Lower leg skin (tissue), 3 donors: ENCODE measurements at regions not wholly inside any gene's neighbourhood (a gene's known extent, or its start where the extent isn't known, plus 50 kb on each side); places are given as distances from the start of the nearest gene placed in this dataset.

ENCODE experiments used
- POLR2A ChIP-seq, 2 donors: fragments of 450-650 bp; IDR thresholded peaks; one replicate each; pipeline ENCODE4 v1.6.1; 2016 to 2017; ENCODE audit warnings: antibody characterized with exemption in 2 of 2, mild to moderate bottlenecking in 1 of 2, moderate library complexity in 1 of 2
- TF ChIP-seq, protein P1 (sequence below), 3 donors: fragments of 450-650 bp; IDR thresholded peaks; one replicate each; pipeline ENCODE4 v1.5.1; 2016; ENCODE audit warnings: antibody characterized with exemption in 3 of 3, mild to moderate bottlenecking in 3 of 3, moderate library complexity in 2 of 3

- TF ChIP-seq, protein P1, sequence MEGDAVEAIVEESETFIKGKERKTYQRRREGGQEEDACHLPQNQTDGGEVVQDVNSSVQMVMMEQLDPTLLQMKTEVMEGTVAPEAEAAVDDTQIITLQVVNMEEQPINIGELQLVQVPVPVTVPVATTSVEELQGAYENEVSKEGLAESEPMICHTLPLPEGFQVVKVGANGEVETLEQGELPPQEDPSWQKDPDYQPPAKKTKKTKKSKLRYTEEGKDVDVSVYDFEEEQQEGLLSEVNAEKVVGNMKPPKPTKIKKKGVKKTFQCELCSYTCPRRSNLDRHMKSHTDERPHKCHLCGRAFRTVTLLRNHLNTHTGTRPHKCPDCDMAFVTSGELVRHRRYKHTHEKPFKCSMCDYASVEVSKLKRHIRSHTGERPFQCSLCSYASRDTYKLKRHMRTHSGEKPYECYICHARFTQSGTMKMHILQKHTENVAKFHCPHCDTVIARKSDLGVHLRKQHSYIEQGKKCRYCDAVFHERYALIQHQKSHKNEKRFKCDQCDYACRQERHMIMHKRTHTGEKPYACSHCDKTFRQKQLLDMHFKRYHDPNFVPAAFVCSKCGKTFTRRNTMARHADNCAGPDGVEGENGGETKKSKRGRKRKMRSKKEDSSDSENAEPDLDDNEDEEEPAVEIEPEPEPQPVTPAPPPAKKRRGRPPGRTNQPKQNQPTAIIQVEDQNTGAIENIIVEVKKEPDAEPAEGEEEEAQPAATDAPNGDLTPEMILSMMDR (IDR thresholded peaks at IDR 0.05): no peak
- TF ChIP-seq POLR2A (IDR thresholded peaks at IDR 0.05): no peak
Measured at GRCh38 chr2:88892788-88893187, 201.3 kb downstream of the RPIA start.
